Suppressor macrophage (primary cell): ENCODE measurements at regions not wholly inside any gene's neighbourhood (a gene's known extent, or its start where the extent isn't known, plus 50 kb on each side); places are given as distances from the start of the nearest gene placed in this dataset.
"Not testable (repeated sequence)": the region's sequence is repeated elsewhere in the genome, so short reads cannot be mapped to it uniquely, and the experiment has no call there.

ENCODE experiments used
- DNase-seq, 4 experiments: peaks; one replicate each; pipeline ENCODE4 v3.0.0-alpha.2; 2020 to 2022

DNA sequence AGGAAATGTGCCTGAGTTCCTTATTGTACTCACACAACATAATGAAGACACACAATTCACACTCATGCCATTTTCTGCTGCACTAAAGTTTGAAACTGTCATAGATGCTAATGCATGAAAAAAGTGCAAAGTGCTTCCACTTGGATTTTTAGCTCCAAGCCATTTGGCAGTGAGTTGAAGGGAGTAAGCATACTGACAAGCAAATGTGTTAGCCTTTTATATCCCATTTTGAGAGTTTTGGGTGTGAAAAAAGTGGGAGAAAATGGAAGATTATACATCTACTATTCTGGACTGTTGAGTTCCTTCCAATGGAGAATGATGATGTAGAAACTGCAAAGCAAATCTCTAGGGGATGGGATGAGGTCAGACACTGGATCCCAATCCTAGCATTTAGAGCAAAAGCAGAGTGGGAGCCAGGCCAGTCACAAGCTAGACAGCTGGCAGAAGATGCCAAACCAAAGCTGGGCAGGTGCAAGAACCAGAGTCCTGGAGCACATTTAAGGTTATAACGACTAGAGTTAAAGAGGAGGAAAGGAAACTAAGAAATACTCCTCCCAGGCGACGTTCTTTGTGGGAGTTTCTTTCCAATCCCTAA lies 216.8 kb downstream of the FBXO8 start:
- no peak for DNase-seq

GRCh38 chr4:174062831-174063230 lies 220.6 kb downstream of the FBXO8 start:
- DNase-seq: no peak

DNA sequence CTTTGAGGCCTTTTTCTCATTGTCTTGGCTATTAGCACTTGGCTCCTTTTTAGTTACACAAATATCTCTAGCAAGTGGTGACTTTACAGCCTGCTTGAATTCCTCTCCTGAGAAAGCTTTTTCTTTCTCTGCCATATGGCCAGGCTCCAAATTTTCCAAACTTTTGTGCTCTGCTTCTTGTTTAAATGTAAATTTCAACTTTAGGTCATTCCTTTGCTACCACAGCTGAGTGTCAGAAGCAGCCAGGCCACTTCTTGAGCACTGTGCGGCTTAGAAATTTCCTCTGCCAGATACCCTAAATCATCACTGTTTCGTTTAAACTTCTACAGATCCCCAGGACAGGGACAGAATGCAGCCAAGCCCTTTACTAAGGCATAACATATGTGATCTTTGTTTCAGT lies 222.4 kb downstream of the FBXO8 start:
- peak in 1 of 4 experiments; percentile 10 for DNase-seq

DNA sequence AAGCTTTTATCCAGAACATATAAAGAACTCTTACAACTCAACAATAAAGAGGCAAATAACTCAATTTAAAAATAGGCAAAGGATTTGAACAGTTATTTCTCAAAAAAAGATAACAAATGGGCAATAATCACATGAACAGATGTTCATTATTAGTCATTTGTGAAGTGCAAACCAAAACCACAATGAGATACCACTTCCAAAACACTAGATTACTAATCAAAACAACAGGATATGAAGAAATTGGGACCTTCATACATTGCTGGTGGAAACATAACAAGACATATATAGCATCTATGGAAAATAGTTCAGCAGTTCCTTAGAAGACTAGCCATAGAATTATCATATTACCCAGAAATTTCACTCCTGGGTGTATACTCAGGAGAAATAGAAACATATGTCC lies 224.6 kb downstream of the FBXO8 start:
- DNase-seq: peak in 2 of 4 experiments; percentile 14 to 31

- DNase-seq: peak in 1 of 4 experiments; percentile 14
These were observed 226.5 kb downstream of the FBXO8 start for GRCh38 chr4:174056959-174057358.

DNA sequence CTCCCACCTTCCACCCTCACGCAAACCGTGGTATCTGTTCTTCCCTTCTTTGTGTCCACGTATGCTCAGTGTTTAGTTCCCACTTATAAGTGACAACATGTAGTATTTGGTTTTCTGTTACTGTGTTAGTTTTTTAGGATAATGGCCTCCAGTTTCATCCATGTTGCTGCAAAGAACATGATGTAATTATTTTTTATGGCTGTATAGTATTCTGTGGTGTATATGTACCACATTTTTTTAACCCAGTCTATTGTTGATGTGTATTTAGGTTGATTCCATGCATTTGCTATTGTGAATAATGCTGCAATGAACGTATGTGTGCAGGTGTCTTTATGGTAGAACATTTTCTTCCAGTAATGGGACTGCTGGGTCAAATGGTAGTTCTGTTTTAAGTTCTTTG lies 228.1 kb downstream of the FBXO8 start:
- DNase-seq: no peak

GRCh38 chr4:174053895-174054294 lies 229.6 kb downstream of the FBXO8 start:
- DNase-seq: no peak

DNA sequence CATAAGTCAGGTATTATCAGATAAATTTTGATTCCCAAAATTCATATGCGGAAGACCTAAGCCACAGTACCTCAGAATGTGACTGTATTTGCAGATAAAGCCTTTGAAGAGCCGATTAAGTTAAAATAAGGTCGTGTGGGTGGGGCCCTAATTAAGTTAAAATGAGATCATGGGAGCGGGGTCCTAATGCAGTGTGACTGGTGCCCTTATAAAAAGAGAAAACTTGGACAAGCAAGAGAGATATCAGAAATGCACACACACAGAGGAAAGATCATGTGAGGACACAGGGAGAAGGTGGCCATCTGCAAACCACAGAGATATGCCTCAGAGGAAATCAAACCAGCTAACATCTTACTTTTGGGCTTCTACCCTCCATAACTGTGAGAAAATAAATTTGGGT lies 236.1 kb downstream of the FBXO8 start:
- DNase-seq: no peak

GRCh38 chr4:174045829-174046228 lies 237.6 kb downstream of the FBXO8 start:
- not testable (repeated sequence) for DNase-seq

- DNase-seq: no peak
These were observed 238.1 kb downstream of the FBXO8 start for GRCh38 chr4:174045381-174045780.

DNA sequence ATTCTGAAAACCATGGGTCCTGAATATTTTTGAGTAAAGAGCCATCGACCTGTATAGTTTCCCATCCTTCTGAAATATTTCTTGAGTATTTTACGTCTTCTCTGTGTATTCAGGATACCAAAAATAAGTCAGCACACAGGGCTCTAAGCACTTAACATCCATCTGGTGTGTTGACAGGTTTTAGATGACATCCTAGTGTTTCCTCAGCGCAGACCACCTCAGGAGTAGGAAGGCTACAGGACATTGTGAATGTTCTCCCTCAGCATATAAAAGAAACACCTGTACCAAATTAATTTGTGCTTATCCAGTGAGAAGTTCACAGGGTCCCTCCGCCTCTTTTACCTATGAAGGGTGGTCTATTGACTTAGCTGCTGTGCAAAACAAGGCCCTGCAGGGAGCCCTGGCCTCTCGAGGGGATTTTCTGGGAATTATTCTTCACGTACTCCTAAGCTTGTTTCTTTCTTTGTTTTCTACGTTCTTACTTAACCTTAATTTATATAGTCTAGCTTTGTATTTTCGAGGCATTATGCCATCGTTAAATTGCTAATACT lies 241.8 kb downstream of the FBXO8 start:
- no peak for DNase-seq

DNA sequence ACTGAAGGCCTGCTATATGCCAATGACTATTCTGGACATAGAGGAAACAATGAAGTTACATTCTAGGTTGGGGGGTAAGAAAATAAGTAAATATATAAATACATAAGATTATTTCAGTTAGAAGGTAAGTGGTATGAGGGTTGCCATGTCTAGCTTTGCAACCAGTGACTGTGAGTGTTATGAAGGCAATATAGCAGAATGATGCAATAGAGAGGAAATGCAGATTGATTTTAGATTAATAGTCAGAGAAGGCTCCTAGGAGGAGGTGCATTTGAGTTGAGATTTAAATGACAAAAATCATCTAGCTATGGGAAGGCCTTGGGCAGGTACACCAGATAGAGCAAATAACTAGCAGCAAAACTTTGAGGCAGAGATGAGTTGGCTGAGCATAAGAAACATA lies 243.2 kb downstream of the FBXO8 start:
- no peak for DNase-seq

DNA sequence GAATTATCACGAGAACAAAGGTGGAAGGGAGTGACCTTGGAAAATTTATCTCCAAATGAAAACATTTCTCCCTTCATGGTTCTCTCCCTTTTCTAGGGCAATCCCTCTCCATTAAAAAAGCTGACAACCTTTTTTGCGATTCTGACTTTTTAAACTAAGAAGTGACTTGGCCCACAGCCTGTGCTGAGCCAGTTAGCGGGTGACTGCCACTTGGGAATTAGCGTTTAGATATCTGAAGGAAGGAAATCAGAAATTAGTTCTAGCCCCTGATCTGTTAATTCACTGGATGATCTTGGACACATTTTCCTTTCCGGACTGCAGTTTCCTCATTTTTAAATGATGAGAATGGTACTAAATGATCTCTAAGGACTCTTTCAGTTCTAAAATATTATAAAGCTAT lies 245.0 kb downstream of the FBXO8 start:
- DNase-seq: no peak

DNA sequence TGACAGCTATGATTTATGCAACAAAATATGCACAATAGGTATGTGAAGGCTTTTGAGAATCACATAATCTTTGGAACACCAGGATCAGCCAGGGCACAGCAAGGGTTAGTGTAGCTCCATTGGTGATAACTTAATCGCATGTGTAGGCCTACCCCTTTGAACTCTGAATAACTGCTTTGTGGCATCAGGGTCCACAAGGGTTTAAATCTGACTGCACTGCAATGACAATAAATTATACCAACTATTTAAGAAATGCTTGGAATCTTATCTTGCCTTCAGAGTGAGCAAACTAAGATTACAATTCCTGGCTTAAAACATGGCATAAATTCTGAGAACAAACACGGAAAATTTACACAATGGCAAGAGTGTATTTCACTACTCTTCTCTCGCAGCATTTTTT lies 245.8 kb downstream of the FBXO8 start:
- DNase-seq: no peak

DNA sequence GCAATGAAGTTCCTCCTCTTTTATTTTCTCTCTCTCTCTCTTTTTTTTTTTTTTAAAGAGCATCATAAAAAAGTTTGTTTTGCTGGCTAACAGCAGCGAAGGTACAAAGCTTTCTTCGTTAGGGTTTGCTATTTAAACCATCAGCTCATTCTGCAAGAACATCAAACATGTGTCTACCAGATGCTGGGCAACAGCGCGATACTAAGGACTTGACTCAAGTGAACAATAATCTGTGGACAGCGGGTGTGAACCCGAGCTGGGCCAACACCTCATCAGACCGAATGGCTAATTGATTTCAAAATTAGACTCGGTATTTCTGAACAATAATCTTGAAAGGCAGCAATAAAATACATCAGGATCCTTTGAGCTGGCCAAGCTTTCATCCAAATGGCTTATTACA lies 246.4 kb downstream of the FBXO8 start:
- no peak for DNase-seq

DNA sequence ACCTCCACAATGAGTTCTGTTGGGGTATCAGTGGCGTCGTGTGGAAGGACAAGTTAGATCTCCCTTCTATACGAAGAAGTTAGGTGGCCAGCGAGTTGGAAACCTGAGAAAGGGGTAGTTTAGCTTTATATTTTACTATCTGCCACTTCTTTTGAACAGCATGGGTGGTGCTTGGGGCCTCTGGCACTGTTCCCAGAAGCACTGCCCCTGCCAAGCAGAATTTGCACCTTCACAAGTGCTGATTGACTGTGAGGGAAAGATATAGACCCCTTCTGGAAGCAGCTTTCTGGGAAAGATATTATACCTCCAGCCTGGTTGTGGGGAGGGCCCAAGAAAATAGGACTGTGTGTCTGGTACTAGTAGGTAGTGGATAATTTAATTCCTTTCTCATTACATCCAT lies 246.9 kb downstream of the FBXO8 start:
- no peak for DNase-seq

GRCh38 chr4:174036111-174036510 lies 247.4 kb downstream of the FBXO8 start:
- DNase-seq: no peak

GRCh38 chr4:174023641-174024040 lies 259.8 kb downstream of the FBXO8 start:
- DNase-seq: no peak

DNA sequence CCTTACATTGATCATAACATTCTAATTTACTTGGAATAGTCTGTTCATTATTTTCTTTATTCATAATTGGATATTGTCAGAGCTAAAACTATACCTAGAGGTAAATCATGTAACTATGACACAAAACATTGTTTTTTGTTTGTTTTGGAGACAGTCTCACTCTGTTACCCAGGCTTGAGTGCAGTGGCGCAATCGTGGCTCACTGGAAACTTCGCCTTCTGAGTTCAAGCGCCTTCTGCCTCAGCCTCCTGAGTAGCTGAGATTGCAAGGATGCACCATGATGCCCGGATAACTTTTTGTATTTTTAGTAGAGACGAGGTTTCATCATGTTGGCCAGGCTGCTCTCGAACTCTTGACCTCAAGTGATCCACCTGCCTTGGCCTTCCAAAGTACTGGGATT lies 265.2 kb downstream of the FBXO8 start:
- no peak for DNase-seq

DNA sequence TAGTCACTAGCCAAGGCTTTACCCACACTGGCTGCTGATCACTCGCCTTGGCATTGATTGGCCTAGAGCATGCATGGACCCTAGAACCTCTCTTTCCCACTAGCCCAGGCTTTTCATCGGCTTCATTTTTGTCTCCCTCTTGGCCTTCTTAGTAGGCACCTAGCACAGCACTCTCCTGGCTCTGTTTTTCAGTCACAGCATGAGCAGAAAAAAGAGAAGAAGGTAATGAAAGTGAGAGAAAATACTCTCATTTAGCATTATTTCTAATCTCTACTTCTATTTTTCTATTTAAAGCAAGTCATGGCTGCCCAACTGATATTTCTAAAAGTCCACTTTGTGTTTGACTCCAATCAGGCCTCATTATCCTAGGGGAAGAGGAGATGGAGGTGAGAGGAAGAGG lies 267.2 kb downstream of the FBXO8 start:
- DNase-seq: no peak

- DNase-seq: no peak
These were observed 270.6 kb downstream of the FBXO8 start for GRCh38 chr4:174012886-174013259.

DNA sequence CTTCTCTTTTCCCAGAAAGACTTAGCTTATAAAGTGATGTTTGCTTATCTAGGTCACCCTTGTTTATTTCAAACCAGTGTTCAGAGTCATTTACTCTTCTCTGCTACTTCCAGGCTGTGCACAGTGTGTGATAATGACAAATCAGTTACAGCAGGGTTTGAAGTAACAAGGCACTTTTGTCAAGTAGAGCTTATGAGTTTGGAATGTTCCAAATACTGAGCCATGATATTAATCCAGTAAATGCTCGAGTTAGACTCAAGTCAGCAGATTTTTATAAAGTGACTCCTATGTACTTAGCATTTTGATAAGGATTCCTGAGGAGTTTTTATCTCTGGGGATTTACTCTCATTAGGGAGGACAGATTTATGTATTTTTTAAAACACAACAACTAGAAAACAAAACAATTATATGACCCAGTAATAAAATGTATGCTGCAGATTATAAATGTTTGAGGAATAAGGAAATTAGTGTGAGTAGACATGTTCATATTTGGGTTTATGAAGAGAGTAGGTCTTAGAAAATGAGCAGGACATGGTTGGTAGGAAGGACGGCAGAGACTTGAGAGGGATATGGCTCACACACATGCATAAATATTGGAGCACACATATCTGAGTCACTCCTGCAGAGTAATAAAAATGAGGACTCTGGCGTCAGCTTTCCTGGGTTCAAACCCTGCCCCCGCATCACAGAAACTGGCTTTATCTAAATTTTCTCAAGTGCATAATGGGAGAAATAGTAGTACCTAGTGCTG lies 271.2 kb downstream of the FBXO8 start:
- DNase-seq: no peak

GRCh38 chr4:174010547-174010946 lies 272.9 kb downstream of the FBXO8 start:
- DNase-seq: no peak

DNA sequence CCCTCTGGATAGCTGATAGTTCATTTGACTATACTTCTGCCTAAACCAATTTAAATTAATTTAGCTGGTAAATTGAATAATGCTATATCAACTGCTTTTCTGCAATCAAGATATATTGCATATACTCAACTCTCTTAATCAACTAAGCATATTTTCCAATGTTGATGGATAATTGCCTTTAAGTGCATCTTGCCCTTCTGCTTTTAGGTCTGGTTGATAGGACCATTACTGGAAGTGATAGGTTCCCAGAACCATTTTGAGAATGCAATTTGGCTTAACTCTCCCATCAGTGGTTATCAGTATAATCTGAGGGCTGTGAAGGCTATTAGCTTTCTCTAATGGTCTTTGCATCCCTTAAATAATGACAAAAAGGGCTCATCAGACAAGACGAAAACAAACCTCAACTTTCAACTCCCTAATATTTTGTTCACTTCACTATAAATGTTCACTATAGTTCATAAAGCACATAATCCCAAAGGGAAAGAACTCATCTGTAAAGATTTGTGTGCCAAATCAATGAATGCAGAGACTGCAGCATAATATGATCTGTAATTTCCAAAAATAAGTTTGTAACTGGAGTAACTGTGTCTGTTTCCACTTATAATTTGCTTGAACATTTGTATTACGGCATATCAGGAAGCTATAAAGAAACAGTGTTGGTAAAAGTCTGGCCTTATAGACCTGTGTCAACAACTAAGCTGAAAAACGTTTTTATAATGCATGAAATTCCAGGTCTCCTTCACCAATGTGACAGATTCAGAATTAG lies 273.6 kb downstream of the FBXO8 start:
- no peak for DNase-seq
